Large intestine (tissue), 3 donors: ENCODE measurements at regions not wholly inside any gene's neighbourhood (a gene's known extent, or its start where the extent isn't known, plus 50 kb on each side); places are given as distances from the start of the nearest gene placed in this dataset.

ENCODE experiments used
- DNase-seq, 2 donors: peaks; one replicate each; pipeline versions ENCODE4 v3.0.0 to v3.0.0-alpha.2; 2013
- H3K27ac ChIP-seq: one replicate; pipeline ENCODE4 v1.5.1; 2013; ENCODE audit warnings: low read length
- H3K27me3 ChIP-seq: 2 replicates; pipeline ENCODE4 v1.6.1; 2013; ENCODE audit warnings: low read length; ENCODE audit not compliant: control insufficient read depth, insufficient read depth
- H3K36me3 ChIP-seq: 2 replicates; pipeline ENCODE4 v1.6.1; 2013; ENCODE audit warnings: low read length; ENCODE audit not compliant: control insufficient read depth, insufficient read depth
- H3K4me1 ChIP-seq: one replicate; pipeline ENCODE4 v1.6.1; 2013; ENCODE audit warnings: low read length; ENCODE audit not compliant: control insufficient read depth, insufficient read depth
- H3K4me3 ChIP-seq: one replicate; pipeline ENCODE4 v1.5.1; 2013; ENCODE audit warnings: low read length
- H3K9me3 ChIP-seq: one replicate; pipeline ENCODE4 v1.6.1; 2013; ENCODE audit warnings: mild to moderate bottlenecking, low read depth, low read length, moderate library complexity; ENCODE audit not compliant: control insufficient read depth
- WGBS: methylation state at CpG from one replicate; pipeline ENCODE4 v1.1.5; 2013; ENCODE audit warnings: low lambda C conversion rate; ENCODE audit not compliant: insufficient coverage; 5-methylcytosine and 5-hydroxymethylcytosine counted together

DNA sequence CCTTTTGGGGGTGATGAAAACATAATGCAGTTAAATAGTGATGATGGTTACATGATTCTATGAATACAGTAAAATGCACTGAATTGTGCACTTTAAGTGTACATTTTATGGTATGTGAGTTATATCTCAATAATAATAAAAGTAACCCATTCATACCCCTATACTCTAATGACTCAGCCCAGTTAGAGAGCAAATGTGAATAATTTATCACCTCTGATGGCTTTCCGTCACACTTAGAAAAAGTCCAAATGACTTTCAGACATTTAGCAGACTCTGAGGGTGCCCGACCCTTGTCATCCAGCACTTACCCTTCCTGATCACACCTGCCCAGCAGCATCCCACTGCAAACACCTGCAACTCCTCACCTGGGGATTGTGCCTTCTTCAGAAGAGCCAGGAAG is 148.1 kb upstream of the MAF start:
- H3K27ac ChIP-seq, result no peak overlapping the region
- H3K4me3 ChIP-seq, result no peak overlapping the region
- peaks cover 14% of the 10 kb centered on the region for H3K9me3 ChIP-seq
- WGBS, result 60% methylated on average over 1 of the region's 2 CpGs
- no peaks in the 10 kb centered on the region for H3K36me3 ChIP-seq
- no peaks in the 10 kb centered on the region for H3K27me3 ChIP-seq
- DNase-seq, result no peak
- H3K4me1 ChIP-seq, result peaks cover 25% of the 10 kb centered on the region

DNA sequence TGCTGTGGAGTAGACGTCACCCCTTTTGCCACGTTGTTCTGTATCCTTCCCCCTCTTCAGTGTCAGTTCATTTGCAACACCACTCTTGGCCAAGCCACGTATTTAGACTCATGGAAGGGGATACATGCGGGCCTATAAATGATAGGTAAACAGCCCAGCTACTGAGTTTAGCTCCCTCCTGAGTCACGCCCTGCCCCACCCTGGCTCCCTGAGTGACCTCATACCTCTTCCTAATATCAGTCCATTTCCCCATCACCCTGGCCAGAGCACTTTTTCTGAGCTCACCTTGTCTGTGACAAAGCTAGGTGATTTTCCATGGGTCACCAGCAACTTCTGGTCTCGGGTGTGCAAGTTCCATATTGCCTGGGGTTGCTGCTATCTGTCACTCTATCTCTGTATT is 147.2 kb upstream of the MAF start:
- H3K9me3 ChIP-seq, result peaks cover 12% of the 10 kb centered on the region
- no peak overlapping the region for H3K27ac ChIP-seq
- H3K27me3 ChIP-seq, result no peaks in the 10 kb centered on the region
- no CpG with 5 or more reads among the region's 6 CpGs for WGBS
- no peak overlapping the region for H3K4me3 ChIP-seq
- DNase-seq, result no peak
- H3K4me1 ChIP-seq, result peaks cover 16% of the 10 kb centered on the region
- no peaks in the 10 kb centered on the region for H3K36me3 ChIP-seq

DNA sequence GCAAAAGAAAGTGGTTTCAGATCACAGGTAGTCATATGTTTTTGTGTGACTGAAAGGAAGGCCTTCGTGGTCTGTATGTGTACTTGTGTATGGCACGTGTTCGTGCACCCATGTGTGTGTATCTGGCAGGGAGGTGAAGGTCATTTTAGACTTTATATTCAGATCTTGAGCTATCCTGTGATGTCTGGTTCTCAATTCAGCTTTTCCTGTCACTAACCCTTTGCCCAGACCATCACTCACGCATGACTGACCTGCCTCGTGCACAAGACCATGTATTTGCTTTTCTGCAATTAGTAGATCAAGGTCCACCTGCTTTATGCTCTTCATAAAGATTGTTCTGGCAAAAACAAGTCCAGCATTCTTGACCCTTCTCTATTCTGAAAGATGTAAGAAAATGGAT is 139.7 kb upstream of the MAF start:
- peaks cover 9% of the 10 kb centered on the region for H3K4me1 ChIP-seq
- no peak overlapping the region for H3K4me3 ChIP-seq
- no CpG with 5 or more reads among the region's 5 CpGs for WGBS
- H3K27ac ChIP-seq, result peak overlapping the region; percentile 91
- H3K9me3 ChIP-seq, result no peaks in the 10 kb centered on the region
- H3K27me3 ChIP-seq, result no peaks in the 10 kb centered on the region
- H3K36me3 ChIP-seq, result no peaks in the 10 kb centered on the region
- DNase-seq, result peak; percentile 91 to 97

DNA sequence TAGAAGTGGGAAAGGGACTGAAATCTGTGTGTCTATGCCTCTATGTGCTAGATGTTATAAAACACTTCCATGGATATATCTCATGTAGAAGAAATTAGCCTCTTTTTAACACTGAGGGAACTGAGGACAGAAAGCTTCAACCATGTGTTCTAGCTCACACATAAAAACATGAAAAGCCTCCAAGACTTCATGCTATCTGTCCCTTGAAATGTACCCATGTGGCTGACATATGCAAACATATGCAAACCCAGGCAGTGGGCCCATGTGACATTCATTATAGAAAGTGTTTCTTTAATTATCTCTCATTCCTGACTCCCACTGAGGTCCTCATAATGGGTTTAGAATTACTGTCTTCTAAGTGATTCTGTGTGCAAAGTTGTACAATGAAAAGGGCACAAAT is 134.7 kb upstream of the MAF start:
- no peak for DNase-seq
- H3K27me3 ChIP-seq, result no peaks in the 10 kb centered on the region
- H3K27ac ChIP-seq, result no peak overlapping the region
- no peaks in the 10 kb centered on the region for H3K36me3 ChIP-seq
- H3K4me3 ChIP-seq, result no peak overlapping the region
- peaks cover 18% of the 10 kb centered on the region for H3K4me1 ChIP-seq
- no peaks in the 10 kb centered on the region for H3K9me3 ChIP-seq

DNA sequence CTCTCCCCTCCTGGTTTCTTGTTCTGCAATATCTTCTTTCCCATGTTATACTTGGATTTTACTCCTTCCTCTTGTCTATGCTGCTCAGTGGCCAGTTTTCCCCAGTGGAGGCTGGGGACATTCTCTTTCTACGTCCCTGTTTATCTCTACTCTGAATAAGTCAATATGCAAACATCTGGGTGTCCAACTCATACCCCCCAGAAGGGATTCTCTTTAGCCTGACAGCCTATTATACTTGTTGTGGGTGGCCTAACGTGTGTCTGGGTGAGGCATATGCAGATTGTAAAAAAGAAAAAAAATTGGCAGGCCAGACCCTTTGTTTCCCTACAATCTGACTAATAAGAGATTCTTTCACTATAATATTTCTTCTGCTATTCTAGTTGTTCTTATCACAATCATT is 134.2 kb upstream of the MAF start:
- Histone ChIP-seq H3K9me3 (no peaks in the 10 kb centered on the region), H3K27ac (no peak overlapping the region), H3K27me3 (no peaks in the 10 kb centered on the region), H3K36me3 (no peaks in the 10 kb centered on the region), H3K4me1 (peaks cover 13% of the 10 kb centered on the region), H3K4me3 (no peak overlapping the region)
- DNase-seq, result no peak
- WGBS, result 100% methylated on average over 1 of the region's 2 CpGs

DNA sequence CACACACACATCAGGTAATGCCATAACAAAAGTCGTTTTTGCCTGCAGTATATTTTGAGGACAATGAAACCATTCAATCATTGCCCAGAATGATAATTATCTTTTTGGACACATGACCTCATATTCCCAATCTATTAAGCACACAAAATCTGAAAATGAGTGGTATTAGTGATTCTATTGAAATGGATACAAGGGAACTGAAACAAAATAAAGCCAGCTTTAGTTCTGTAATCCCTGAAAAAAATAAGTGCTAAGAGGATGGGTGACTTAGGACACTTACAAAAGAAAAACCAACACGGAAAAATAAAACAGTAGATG is 128.3 kb upstream of the MAF start:
- no peaks in the 10 kb centered on the region for H3K9me3 ChIP-seq
- DNase-seq, result no peak
- 100% methylated on average over 2 of the region's 2 CpGs for WGBS
- H3K4me3 ChIP-seq, result no peak overlapping the region
- H3K4me1 ChIP-seq, result peaks cover 34% of the 10 kb centered on the region
- H3K27ac ChIP-seq, result no peak overlapping the region
- H3K36me3 ChIP-seq, result no peaks in the 10 kb centered on the region
- H3K27me3 ChIP-seq, result no peaks in the 10 kb centered on the region

DNA sequence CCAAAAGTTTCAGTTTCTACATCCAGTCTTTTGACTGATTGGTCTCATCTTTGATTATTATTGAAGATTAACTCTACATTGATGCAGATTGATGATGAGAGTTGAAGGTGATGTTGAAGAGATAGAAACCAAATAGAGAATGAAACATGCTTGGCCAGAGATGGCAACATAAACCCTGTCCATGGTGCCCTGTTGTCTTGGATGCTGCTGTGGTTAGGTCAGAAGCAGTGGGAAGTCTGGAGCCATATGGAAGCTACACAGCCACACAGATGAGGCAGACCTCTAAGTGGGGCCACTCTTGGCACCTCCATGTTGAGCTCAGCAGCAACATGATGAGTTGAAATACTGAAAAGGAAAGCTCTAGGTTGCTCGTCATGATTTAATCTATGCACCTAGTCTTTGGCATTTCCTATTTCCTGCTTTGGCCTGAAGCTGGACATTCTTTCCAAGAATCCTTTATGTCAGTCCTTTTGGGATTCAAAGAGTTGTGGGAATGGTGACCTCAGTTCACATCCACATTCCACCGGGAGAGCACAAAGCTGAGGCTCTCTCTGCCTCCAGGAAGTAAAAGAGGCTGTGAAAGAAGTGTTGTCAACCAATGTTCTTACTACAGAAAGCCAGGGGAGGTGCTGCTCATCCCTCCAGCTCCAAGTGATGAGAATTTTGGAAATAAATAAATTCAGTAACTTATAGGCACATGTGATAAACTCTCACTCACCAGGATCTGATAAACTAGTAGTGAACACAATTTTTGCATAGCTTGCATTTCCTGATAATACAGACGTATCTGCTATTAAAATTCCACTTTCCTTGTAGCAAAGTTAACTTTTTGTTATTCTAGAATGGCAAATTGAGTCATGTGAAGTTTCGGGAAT is 127.7 kb upstream of the MAF start:
- Histone ChIP-seq H3K4me3 (no peak overlapping the region), H3K36me3 (no peaks in the 10 kb centered on the region), H3K27ac (no peak overlapping the region), H3K27me3 (no peaks in the 10 kb centered on the region), H3K4me1 (peaks cover 40% of the 10 kb centered on the region), H3K9me3 (no peaks in the 10 kb centered on the region)
- DNase-seq, result no peak
- 100% methylated on average over 1 of the region's 4 CpGs for WGBS

DNA sequence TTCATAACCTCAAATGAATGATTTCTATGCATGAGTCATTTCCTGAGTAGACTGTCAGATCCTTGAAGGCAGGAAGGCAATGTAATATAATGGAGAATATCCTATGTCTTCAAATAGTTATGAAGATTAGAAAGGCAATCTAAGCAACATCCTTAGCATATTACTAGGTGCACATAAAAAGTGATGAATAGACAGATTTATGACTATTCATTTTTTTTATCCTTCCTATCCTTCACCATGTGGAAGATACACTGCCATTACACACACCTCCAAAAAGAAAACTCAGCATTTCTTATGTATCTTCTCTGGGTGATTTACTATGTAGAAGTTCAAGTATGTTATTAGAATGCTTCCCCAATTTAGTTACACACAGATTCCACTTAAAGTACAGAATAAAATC is 126.4 kb upstream of the MAF start:
- Histone ChIP-seq H3K27ac (no peak overlapping the region), H3K9me3 (peaks cover 7% of the 10 kb centered on the region), H3K36me3 (no peaks in the 10 kb centered on the region), H3K4me3 (no peak overlapping the region), H3K27me3 (no peaks in the 10 kb centered on the region), H3K4me1 (peaks cover 50% of the 10 kb centered on the region)
- DNase-seq, result no peak

DNA sequence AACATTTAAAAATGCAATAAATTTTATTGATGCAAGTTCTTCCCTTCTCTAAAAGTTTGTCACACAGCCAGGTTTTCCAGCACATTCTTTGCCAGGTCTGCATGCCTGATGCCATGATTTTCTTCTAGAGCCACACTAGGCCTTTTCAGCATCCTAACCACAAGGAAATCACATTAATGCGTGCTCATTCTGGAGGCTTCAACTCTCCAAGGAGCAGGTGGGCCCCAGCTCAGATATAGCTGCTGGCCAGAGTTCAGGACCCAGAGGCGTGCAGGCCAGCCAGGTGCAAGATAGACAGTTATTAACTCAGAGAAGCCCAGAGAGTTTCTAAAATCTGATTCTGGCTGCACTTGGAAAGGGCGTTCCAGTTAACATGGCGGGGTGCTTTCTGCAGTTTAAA is 124.5 kb upstream of the MAF start:
- no CpG with 5 or more reads among the region's 4 CpGs for whole genome bisulfite sequencing
- peaks cover 56% of the 10 kb centered on the region for H3K4me1 ChIP-seq

DNA sequence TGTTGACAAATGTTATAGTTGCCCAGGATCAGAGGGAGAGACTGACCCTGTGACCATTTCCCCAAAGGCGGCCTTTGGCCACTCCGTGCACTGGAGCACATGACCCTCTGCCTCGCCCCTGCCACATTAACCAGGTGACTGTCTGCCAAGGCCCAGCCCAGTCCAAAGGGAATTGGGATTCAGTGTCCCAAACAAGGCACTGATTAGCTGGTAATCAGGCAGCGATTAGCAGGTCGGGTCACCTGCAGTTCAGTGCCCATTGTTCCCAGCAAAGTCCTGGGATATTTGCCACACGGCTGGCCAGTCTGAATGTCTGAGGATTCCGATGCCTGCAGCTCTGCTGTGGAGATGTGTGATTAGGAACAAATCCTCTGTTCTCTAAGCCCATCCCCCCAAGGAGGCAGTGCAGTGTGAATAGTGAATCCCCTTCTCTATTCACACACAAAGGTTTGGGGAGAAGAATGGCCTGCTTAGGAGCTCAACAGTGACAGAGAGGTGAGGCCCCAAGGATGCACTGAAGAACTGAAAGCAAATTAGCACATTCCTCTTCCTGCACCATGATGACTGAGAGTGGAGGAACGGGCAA is 123.1 kb upstream of the MAF start:
- Histone ChIP-seq H3K4me3 (no peak overlapping the region), H3K27ac (peak overlapping the region; percentile 80), H3K9me3 (peaks cover 7% of the 10 kb centered on the region), H3K36me3 (no peaks in the 10 kb centered on the region), H3K4me1 (peaks cover 62% of the 10 kb centered on the region), H3K27me3 (no peaks in the 10 kb centered on the region)
- whole genome bisulfite sequencing, result no CpG with 5 or more reads among the region's 8 CpGs
- peak; percentile 94 to 97 for DNase-seq

More for the DNA sequence above, 124.5 kb upstream of the MAF start:
- peaks cover 7% of the 10 kb centered on the region for H3K9me3 ChIP-seq
- no peaks in the 10 kb centered on the region for H3K36me3 ChIP-seq
- H3K27ac ChIP-seq, result peak overlapping the region; percentile 80
- H3K27me3 ChIP-seq, result no peaks in the 10 kb centered on the region
- peak; percentile 42 to 75 for DNase-seq
- H3K4me3 ChIP-seq, result no peak overlapping the region

DNA sequence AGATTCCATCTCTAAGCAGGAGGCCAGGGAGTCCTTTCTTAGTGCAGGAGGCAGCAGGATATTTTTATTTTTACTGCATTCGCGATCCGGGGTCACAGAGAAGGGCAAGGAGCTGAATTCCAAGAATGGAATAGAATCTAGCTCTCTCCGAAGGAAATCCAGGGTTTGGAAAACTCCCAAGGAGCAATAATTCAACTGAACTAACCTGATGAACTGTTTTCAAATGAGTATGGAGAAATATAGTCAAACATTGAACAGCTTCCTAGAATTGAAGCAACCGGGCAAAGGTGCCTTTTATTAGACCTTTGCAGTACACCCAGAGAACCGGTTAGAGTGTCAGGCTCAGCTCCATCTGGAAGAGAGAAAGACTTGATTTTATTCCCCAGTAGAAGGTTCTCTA is 120.7 kb upstream of the MAF start:
- Histone ChIP-seq H3K4me3 (no peak overlapping the region), H3K36me3 (no peaks in the 10 kb centered on the region), H3K4me1 (peaks cover 83% of the 10 kb centered on the region), H3K27ac (peak overlapping the region; percentile 80), H3K9me3 (peaks cover 7% of the 10 kb centered on the region), H3K27me3 (no peaks in the 10 kb centered on the region)
- WGBS, result 10% methylated on average over 2 of the region's 6 CpGs
- peak; percentile 81 to 95 for DNase-seq
